Nephron (organoid): ENCODE measurements at regions not wholly inside any gene's neighbourhood (a gene's known extent, or its start where the extent isn't known, plus 50 kb on each side); places are given as distances from the start of the nearest gene placed in this dataset.

ENCODE experiments used
- H3K27ac Mint-ChIP-seq, 3 experiments: 2 replicates each; pipeline ENCODE4 v1.8.0; 2020; ENCODE audit warnings: mixed read lengths in 3 of 3, mild to moderate bottlenecking in 2 of 3, moderate library complexity in 1 of 3
- H3K27me3 Mint-ChIP-seq: 2 replicates; pipeline ENCODE4 v1.8.0; 2021; ENCODE audit warnings: low read depth, mild to moderate bottlenecking, moderate library complexity, mixed read lengths
- H3K36me3 Mint-ChIP-seq: 2 replicates; pipeline ENCODE4 v1.8.0; 2020; ENCODE audit warnings: low read depth, mixed read lengths
- H3K4me1 Mint-ChIP-seq: 2 replicates; pipeline ENCODE4 v1.8.0; 2020; ENCODE audit warnings: mixed read lengths
- H3K4me3 Mint-ChIP-seq, 3 experiments: 2 replicates each; pipeline ENCODE4 v1.8.0; 2020; ENCODE audit warnings: mild to moderate bottlenecking in 3 of 3, mixed read lengths in 3 of 3, moderate library complexity in 2 of 3
- H3K9me3 Mint-ChIP-seq: 2 replicates; pipeline ENCODE4 v1.8.0; 2020; ENCODE audit warnings: mixed read lengths
- CTCF ChIP-seq, 3 experiments: fragments of 200-600 bp; sonication (generic); IDR thresholded peaks; one replicate each; pipeline ENCODE4 v1.5.0; 2021; ENCODE audit warnings: antibody characterized with exemption in 3 of 3; ENCODE audit not compliant: unreplicated experiment in 3 of 3

- TF ChIP-seq CTCF (IDR thresholded peaks at IDR 0.05; ENCODE audit: unreplicated experiment in 3 of 3) = no peak
- Mint-ChIP-seq H3K4me3 (no peak overlapping the region), H3K9me3 (peaks cover 3% of the 10 kb centered on the region), H3K27me3 (no peaks in the 10 kb centered on the region), H3K36me3 (no peaks in the 10 kb centered on the region), H3K27ac (no peak overlapping the region), H3K4me1 (peaks cover 40% of the 10 kb centered on the region)
These were observed 180.3 kb downstream of the EMP1 start for GRCh38 chr12:13376610-13377373.

- no peak for TF ChIP-seq CTCF (IDR thresholded peaks at IDR 0.05; ENCODE audit: unreplicated experiment in 3 of 3)
- Mint-ChIP-seq H3K36me3 (no peaks in the 10 kb centered on the region), H3K27me3 (no peaks in the 10 kb centered on the region), H3K9me3 (peaks cover 3% of the 10 kb centered on the region), H3K4me3 (no peak overlapping the region), H3K4me1 (peaks cover 43% of the 10 kb centered on the region), H3K27ac (no peak overlapping the region)
These were observed 179.2 kb downstream of the EMP1 start for GRCh38 chr12:13375583-13376345.

- H3K4me1 Mint-ChIP-seq = peaks cover 38% of the 10 kb centered on the region
- TF ChIP-seq CTCF (IDR thresholded peaks at IDR 0.05; ENCODE audit: unreplicated experiment in 3 of 3) = no peak
- H3K9me3 Mint-ChIP-seq = peaks cover 3% of the 10 kb centered on the region
- H3K4me3 Mint-ChIP-seq = no peak overlapping the region
- H3K27me3 Mint-ChIP-seq = no peaks in the 10 kb centered on the region
- H3K36me3 Mint-ChIP-seq = no peaks in the 10 kb centered on the region
- no peak overlapping the region for H3K27ac Mint-ChIP-seq
These were observed 178.3 kb downstream of the EMP1 start for GRCh38 chr12:13374793-13375192.

GRCh38 chr12:13373803-13374202 is 177.3 kb downstream of the EMP1 start:
- Mint-ChIP-seq H3K36me3 (no peaks in the 10 kb centered on the region), H3K4me3 (no peak overlapping the region), H3K9me3 (peaks cover 3% of the 10 kb centered on the region)

GRCh38 chr12:13373131-13373530 is 176.6 kb downstream of the EMP1 start:
- Mint-ChIP-seq H3K4me1 (peaks cover 36% of the 10 kb centered on the region), H3K36me3 (no peaks in the 10 kb centered on the region), H3K9me3 (peaks cover 3% of the 10 kb centered on the region), H3K4me3 (no peak overlapping the region), H3K27ac (no peak overlapping the region), H3K27me3 (no peaks in the 10 kb centered on the region)
- no peak for TF ChIP-seq CTCF (IDR thresholded peaks at IDR 0.05; ENCODE audit: unreplicated experiment in 3 of 3)

More at GRCh38 chr12:13373803-13374202, 177.3 kb downstream of the EMP1 start:
- TF ChIP-seq CTCF (IDR thresholded peaks at IDR 0.05; ENCODE audit: unreplicated experiment in 3 of 3) = no peak
- no peaks in the 10 kb centered on the region for H3K27me3 Mint-ChIP-seq
- peaks cover 36% of the 10 kb centered on the region for H3K4me1 Mint-ChIP-seq
- no peak overlapping the region for H3K27ac Mint-ChIP-seq
